Right lobe of liver (tissue), 4 donors: ENCODE measurements at regions not wholly inside any gene's neighbourhood (a gene's known extent, or its start where the extent isn't known, plus 50 kb on each side); places are given as distances from the start of the nearest gene placed in this dataset.

Source experiments
- POLR2A ChIP-seq: fragments of 450-650 bp; IDR thresholded peaks from one replicate; pipeline ENCODE4 v1.6.1; 2017; ENCODE audit warnings: antibody characterized with exemption, mild to moderate bottlenecking
- TF ChIP-seq, protein P1 (sequence below), 4 donors: fragments of 200-600 bp in 3 of 4; fragments of 450-650 bp in 1 of 4; IDR thresholded peaks; one replicate each; pipeline versions ENCODE4 v1.5.1 to v1.8.0; 2016 to 2022; ENCODE audit warnings: antibody characterized with exemption in 4 of 4, mild to moderate bottlenecking in 2 of 4
- donor health status: DM: no; HTN: no; CAD: no.
- donor health status: DM: no; HTN: no; CAD: no.
- donor health status: DM: no; HTN: yes; CAD: no.

DNA sequence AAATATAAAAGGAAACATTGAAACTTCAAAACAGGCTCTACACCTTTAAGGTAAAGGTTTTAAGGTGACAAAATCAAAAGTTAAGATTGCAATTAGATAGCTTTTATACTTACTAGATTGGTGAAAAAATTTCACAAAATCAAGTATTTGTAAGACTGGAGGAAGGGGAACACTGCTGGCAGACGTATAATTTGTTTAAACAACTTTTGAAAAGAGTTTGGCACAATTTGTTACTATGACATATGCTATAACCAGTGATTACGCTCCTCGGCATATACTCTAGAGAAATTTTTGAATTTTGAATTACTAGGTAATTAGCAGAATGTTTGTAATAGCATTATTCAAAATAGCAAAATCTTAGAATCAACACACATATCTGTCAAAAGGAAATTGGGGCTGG lies 425.0 kb downstream of the LRRIQ3 start:
- TF ChIP-seq, protein P1, sequence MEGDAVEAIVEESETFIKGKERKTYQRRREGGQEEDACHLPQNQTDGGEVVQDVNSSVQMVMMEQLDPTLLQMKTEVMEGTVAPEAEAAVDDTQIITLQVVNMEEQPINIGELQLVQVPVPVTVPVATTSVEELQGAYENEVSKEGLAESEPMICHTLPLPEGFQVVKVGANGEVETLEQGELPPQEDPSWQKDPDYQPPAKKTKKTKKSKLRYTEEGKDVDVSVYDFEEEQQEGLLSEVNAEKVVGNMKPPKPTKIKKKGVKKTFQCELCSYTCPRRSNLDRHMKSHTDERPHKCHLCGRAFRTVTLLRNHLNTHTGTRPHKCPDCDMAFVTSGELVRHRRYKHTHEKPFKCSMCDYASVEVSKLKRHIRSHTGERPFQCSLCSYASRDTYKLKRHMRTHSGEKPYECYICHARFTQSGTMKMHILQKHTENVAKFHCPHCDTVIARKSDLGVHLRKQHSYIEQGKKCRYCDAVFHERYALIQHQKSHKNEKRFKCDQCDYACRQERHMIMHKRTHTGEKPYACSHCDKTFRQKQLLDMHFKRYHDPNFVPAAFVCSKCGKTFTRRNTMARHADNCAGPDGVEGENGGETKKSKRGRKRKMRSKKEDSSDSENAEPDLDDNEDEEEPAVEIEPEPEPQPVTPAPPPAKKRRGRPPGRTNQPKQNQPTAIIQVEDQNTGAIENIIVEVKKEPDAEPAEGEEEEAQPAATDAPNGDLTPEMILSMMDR (IDR thresholded peaks at IDR 0.05): no peak
- no peak for TF ChIP-seq POLR2A
